ENCODE measurements at regions not wholly inside any gene's neighbourhood (a gene's known extent, or its start where the extent isn't known, plus 50 kb on each side); places are given as distances from the start of the nearest gene placed in this dataset.

GRCh38 chr3:26763723-26764122 lies 141.2 kb downstream of the LRRC3B start:
- TF ChIP-seq CTCF (IDR thresholded peaks at IDR 0.05; ENCODE audit: low read length) (no peak), EZH2 (optimal IDR thresholded peaks at IDR 0.05; ENCODE audit: low read depth, low read length) (no peak), EZH2phosphoT487 (IDR thresholded peaks at IDR 0.05; ENCODE audit: low read length) (no peak)
- no peaks in the 10 kb centered on the region for H3K79me2 ChIP-seq (ENCODE audit: low read length)
- no peak overlapping the region for H3K4me2 ChIP-seq (ENCODE audit: low read depth, low read length)
- H3K4me3 ChIP-seq (ENCODE audit: low read length) = no peak overlapping the region
- no peak overlapping the region for H3K9ac ChIP-seq (ENCODE audit: low read length)
- no peaks in the 10 kb centered on the region for H3K27me3 ChIP-seq (replicated peaks; ENCODE audit: insufficient read depth, low read length)
- H3F3A ChIP-seq (ENCODE audit: insufficient read depth, low read length) = no peaks in the 10 kb centered on the region
- H4K20me1 ChIP-seq (ENCODE audit: insufficient read depth, low read length) = no peaks in the 10 kb centered on the region
- H3K9me2 ChIP-seq (replicated peaks; ENCODE audit: insufficient read depth, low read length) = no peaks in the 10 kb centered on the region
- DNase-seq = no peak
- no peak overlapping the region for H2AFZ ChIP-seq (ENCODE audit: low read length)
- no peaks in the 10 kb centered on the region for H3K9me3 ChIP-seq (replicated peaks; ENCODE audit: insufficient read depth, low read length)
- no peaks in the 10 kb centered on the region for H3K36me3 ChIP-seq (replicated peaks; ENCODE audit: insufficient read depth, low read length)
- no peak overlapping the region for H3K27ac ChIP-seq (ENCODE audit: low read length)
- H3K4me1 ChIP-seq (ENCODE audit: low read length) = no peaks in the 10 kb centered on the region

- no peak for TF ChIP-seq CTCF (IDR thresholded peaks at IDR 0.05; ENCODE audit: low read length)
- TF ChIP-seq EZH2 (optimal IDR thresholded peaks at IDR 0.05; ENCODE audit: low read depth, low read length) = no peak
- TF ChIP-seq EZH2phosphoT487 (IDR thresholded peaks at IDR 0.05; ENCODE audit: low read length) = no peak
- H3K36me3 ChIP-seq (replicated peaks; ENCODE audit: insufficient read depth, low read length) = no peaks in the 10 kb centered on the region
- H3K9ac ChIP-seq (ENCODE audit: low read length) = no peak overlapping the region
- H3K9me3 ChIP-seq (replicated peaks; ENCODE audit: insufficient read depth, low read length) = no peaks in the 10 kb centered on the region
- no peak overlapping the region for H3K27ac ChIP-seq (ENCODE audit: low read length)
- no peaks in the 10 kb centered on the region for H3K79me2 ChIP-seq (ENCODE audit: low read length)
- no peaks in the 10 kb centered on the region for H3F3A ChIP-seq (ENCODE audit: insufficient read depth, low read length)
- no peak overlapping the region for H2AFZ ChIP-seq (ENCODE audit: low read length)
- H3K27me3 ChIP-seq (replicated peaks; ENCODE audit: insufficient read depth, low read length) = no peaks in the 10 kb centered on the region
- no peaks in the 10 kb centered on the region for H3K9me2 ChIP-seq (replicated peaks; ENCODE audit: insufficient read depth, low read length)
- H3K4me2 ChIP-seq (ENCODE audit: low read depth, low read length) = no peak overlapping the region
- no peaks in the 10 kb centered on the region for H3K4me1 ChIP-seq (ENCODE audit: low read length)
- no peak for DNase-seq
- no peak overlapping the region for H3K4me3 ChIP-seq (ENCODE audit: low read length)
- no peaks in the 10 kb centered on the region for H4K20me1 ChIP-seq (ENCODE audit: insufficient read depth, low read length)
These were observed 143.5 kb downstream of the LRRC3B start for GRCh38 chr3:26766031-26766430.

- Histone ChIP-seq H3K27ac (ENCODE audit: low read length) (no peak overlapping the region), H3K9me2 (replicated peaks; ENCODE audit: insufficient read depth, low read length) (no peaks in the 10 kb centered on the region), H3K4me3 (ENCODE audit: low read length) (no peak overlapping the region), H3F3A (ENCODE audit: insufficient read depth, low read length) (no peaks in the 10 kb centered on the region), H4K20me1 (ENCODE audit: insufficient read depth, low read length) (no peaks in the 10 kb centered on the region), H3K4me2 (ENCODE audit: low read depth, low read length) (no peak overlapping the region), H3K4me1 (ENCODE audit: low read length) (no peaks in the 10 kb centered on the region), H3K9ac (ENCODE audit: low read length) (no peak overlapping the region), H3K79me2 (ENCODE audit: low read length) (no peaks in the 10 kb centered on the region), H3K9me3 (replicated peaks; ENCODE audit: insufficient read depth, low read length) (no peaks in the 10 kb centered on the region), H3K36me3 (replicated peaks; ENCODE audit: insufficient read depth, low read length) (no peaks in the 10 kb centered on the region), H3K27me3 (replicated peaks; ENCODE audit: insufficient read depth, low read length) (no peaks in the 10 kb centered on the region), H2AFZ (ENCODE audit: low read length) (no peak overlapping the region)
- DNase-seq = no peak
- TF ChIP-seq CTCF (IDR thresholded peaks at IDR 0.05; ENCODE audit: low read length) = no peak
- no peak for TF ChIP-seq EZH2 (optimal IDR thresholded peaks at IDR 0.05; ENCODE audit: low read depth, low read length)
These were observed 145.6 kb downstream of the LRRC3B start for GRCh38 chr3:26768068-26768651.

All from MM.1S (cell line).